ENCODE measurements at regions not wholly inside any gene's neighbourhood (a gene's known extent, or its start where the extent isn't known, plus 50 kb on each side); places are given as distances from the start of the nearest gene placed in this dataset.

DNA sequence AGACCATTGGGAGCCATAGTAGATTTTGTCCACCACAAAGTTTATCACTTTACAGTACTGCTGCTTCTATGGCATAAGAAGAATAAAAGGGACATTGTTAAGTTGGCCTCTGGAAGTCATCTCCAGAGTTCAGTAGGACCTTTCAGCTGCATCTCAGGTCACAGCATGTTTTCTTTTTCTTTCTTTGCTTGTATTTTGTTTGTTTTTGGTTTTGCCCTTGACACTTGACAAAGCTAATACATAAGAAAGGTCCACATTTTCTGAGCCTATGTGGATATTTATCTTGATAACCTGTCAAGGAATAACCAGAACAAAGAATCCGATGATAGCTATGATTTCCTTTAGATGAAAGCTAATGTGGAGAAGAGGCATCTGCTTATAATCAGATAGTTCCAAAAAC is 101.6 kb upstream of the XIRP2 start:
- H3K27me3 ChIP-seq (ENCODE audit: insufficient read depth, low read length) = no peaks in the 10 kb centered on the region
- TF ChIP-seq, protein P1, sequence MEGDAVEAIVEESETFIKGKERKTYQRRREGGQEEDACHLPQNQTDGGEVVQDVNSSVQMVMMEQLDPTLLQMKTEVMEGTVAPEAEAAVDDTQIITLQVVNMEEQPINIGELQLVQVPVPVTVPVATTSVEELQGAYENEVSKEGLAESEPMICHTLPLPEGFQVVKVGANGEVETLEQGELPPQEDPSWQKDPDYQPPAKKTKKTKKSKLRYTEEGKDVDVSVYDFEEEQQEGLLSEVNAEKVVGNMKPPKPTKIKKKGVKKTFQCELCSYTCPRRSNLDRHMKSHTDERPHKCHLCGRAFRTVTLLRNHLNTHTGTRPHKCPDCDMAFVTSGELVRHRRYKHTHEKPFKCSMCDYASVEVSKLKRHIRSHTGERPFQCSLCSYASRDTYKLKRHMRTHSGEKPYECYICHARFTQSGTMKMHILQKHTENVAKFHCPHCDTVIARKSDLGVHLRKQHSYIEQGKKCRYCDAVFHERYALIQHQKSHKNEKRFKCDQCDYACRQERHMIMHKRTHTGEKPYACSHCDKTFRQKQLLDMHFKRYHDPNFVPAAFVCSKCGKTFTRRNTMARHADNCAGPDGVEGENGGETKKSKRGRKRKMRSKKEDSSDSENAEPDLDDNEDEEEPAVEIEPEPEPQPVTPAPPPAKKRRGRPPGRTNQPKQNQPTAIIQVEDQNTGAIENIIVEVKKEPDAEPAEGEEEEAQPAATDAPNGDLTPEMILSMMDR (IDR thresholded peaks at IDR 0.05; ENCODE audit: extremely low read depth, low read depth, low read length) = no peak
- DNase-seq (ENCODE audit: insufficient read length, low spot score, missing footprints) = no peak
- no peaks in the 10 kb centered on the region for H3K79me2 ChIP-seq (ENCODE audit: insufficient read depth, low read length)
- H3K4me1 ChIP-seq (ENCODE audit: insufficient read depth, low read length) = no peaks in the 10 kb centered on the region
- no peak overlapping the region for H3K27ac ChIP-seq (ENCODE audit: low read depth, low read length)
- peaks cover 2% of the 10 kb centered on the region for H3K9me3 ChIP-seq (ENCODE audit: low read depth, low read length)
- H3K4me3 ChIP-seq (ENCODE audit: insufficient read depth, low read length) = no peak overlapping the region
- H2AFZ ChIP-seq (ENCODE audit: low read length) = no peak overlapping the region
- no peaks in the 10 kb centered on the region for H4K20me1 ChIP-seq (ENCODE audit: insufficient read depth, low read length)
- H3K36me3 ChIP-seq (ENCODE audit: insufficient read depth, low read length) = no peaks in the 10 kb centered on the region
- H3K4me2 ChIP-seq (ENCODE audit: insufficient read depth, low read length) = no peak overlapping the region

DNA sequence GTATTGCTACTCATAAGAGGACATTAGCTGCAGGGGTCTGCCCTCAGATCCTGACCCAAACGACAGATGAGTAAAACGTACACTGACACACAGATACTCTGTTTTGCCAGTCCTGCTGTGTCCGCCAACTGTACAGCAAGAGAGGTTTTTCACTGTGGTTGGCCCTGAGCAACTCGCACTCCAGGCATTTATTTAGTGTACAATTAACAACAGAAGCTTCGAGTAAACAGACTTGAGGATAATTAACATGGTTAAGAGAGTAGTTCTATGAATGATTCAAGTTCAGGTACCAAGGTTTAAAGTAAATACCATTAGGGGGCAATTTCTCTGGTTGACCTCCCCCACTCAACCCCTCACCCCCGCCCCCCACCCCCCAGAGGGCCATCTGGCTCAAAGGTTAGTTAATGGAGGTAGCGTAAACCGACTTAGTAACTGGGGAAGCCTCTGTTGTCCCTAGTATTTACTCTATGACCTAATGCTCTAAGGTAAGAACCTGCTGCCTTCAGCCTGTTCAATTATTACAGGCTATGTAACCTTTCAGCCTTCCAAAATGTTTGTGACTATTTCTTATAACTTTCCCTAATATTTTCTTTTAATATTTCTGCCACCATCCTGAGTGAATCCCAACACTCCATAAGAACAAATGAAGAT is 103.9 kb upstream of the XIRP2 start:
- H3K27me3 ChIP-seq (ENCODE audit: insufficient read depth, low read length) = no peaks in the 10 kb centered on the region
- H3K9me3 ChIP-seq (ENCODE audit: low read depth, low read length) = peaks cover 2% of the 10 kb centered on the region
- no peaks in the 10 kb centered on the region for H3K4me1 ChIP-seq (ENCODE audit: insufficient read depth, low read length)
- H2AFZ ChIP-seq (ENCODE audit: low read length) = no peak overlapping the region
- no peak for DNase-seq (ENCODE audit: insufficient read length, low spot score, missing footprints)
- H3K27ac ChIP-seq (ENCODE audit: low read depth, low read length) = no peak overlapping the region
- TF ChIP-seq, protein P1 (IDR thresholded peaks at IDR 0.05; ENCODE audit: extremely low read depth, low read depth, low read length) = no peak
- no peak overlapping the region for H3K4me2 ChIP-seq (ENCODE audit: insufficient read depth, low read length)
- H4K20me1 ChIP-seq (ENCODE audit: insufficient read depth, low read length) = no peaks in the 10 kb centered on the region
- H3K36me3 ChIP-seq (ENCODE audit: insufficient read depth, low read length) = no peaks in the 10 kb centered on the region
- H3K79me2 ChIP-seq (ENCODE audit: insufficient read depth, low read length) = no peaks in the 10 kb centered on the region
- H3K4me3 ChIP-seq (ENCODE audit: insufficient read depth, low read length) = no peak overlapping the region

DNA sequence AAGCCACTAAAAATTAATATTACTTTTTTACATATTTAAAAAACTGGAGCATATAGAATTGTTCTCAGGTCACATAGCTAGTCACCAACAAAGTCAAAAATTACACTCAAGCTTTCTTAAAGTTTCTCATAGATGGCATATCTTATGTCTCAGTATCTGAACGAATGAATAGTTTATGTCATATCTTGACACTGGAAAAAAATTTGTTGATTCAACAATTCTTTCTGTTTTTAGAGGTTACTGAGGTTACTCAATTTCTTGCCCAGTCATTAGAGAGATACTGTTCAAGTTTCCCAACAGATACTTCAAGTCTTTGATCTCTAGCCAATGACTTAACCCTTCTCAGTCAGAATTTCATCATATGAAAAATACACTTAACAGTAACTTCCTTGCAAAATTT is 113.1 kb upstream of the XIRP2 start:
- Histone ChIP-seq H3K9me3 (ENCODE audit: low read depth, low read length) (no peaks in the 10 kb centered on the region), H2AFZ (ENCODE audit: low read length) (no peak overlapping the region), H4K20me1 (ENCODE audit: insufficient read depth, low read length) (no peaks in the 10 kb centered on the region), H3K4me3 (ENCODE audit: insufficient read depth, low read length) (no peak overlapping the region), H3K27ac (ENCODE audit: low read depth, low read length) (no peak overlapping the region), H3K4me2 (ENCODE audit: insufficient read depth, low read length) (no peak overlapping the region), H3K36me3 (ENCODE audit: insufficient read depth, low read length) (no peaks in the 10 kb centered on the region), H3K79me2 (ENCODE audit: insufficient read depth, low read length) (no peaks in the 10 kb centered on the region), H3K27me3 (ENCODE audit: insufficient read depth, low read length) (no peaks in the 10 kb centered on the region), H3K4me1 (ENCODE audit: insufficient read depth, low read length) (no peaks in the 10 kb centered on the region)
- TF ChIP-seq, protein P1 (IDR thresholded peaks at IDR 0.05; ENCODE audit: extremely low read depth, low read depth, low read length) = no peak
- no peak for DNase-seq (ENCODE audit: insufficient read length, low spot score, missing footprints)

DNA sequence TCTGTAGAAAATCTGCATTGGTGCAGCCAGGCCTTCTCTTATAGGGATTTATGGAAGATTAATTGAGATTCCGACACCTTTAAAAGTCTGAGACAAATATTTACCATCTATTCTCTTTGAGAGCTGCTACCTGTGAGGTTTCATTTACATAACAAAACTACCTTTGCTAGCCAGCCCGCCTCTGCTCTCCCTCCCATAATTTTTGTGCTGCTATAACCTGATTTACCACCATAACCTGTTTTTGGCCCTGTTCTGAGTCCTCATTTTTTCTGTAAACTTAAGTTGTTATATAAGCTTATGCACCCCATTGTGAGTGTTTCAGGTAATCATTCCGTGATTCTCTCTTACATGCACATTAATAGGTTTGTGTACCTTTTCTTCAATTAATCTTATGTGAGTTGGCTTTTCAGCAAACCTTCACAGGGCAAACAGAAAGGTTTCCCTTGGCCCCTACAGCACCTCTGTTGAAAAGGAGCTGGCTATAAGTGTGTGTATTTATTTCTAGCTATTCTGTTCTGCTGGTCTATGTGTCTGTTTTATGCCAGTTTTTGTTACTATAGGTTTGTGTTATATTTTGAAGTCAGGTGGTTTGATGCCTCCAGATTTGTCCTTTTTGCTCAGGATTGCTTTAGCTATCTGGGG is 114.9 kb upstream of the XIRP2 start:
- TF ChIP-seq, protein P1 (IDR thresholded peaks at IDR 0.05; ENCODE audit: extremely low read depth, low read depth, low read length) = no peak
- H3K4me1 ChIP-seq (ENCODE audit: insufficient read depth, low read length) = no peaks in the 10 kb centered on the region
- H3K9me3 ChIP-seq (ENCODE audit: low read depth, low read length) = no peaks in the 10 kb centered on the region
- no peak overlapping the region for H3K4me3 ChIP-seq (ENCODE audit: insufficient read depth, low read length)
- no peaks in the 10 kb centered on the region for H3K79me2 ChIP-seq (ENCODE audit: insufficient read depth, low read length)
- H3K36me3 ChIP-seq (ENCODE audit: insufficient read depth, low read length) = no peaks in the 10 kb centered on the region
- DNase-seq (ENCODE audit: insufficient read length, low spot score, missing footprints) = no peak
- no peak overlapping the region for H3K27ac ChIP-seq (ENCODE audit: low read depth, low read length)
- no peak overlapping the region for H2AFZ ChIP-seq (ENCODE audit: low read length)
- H4K20me1 ChIP-seq (ENCODE audit: insufficient read depth, low read length) = no peaks in the 10 kb centered on the region
- no peak overlapping the region for H3K4me2 ChIP-seq (ENCODE audit: insufficient read depth, low read length)
- no peaks in the 10 kb centered on the region for H3K27me3 ChIP-seq (ENCODE audit: insufficient read depth, low read length)
